K562 (cell line): ENCODE measurements at regions not wholly inside any gene's neighbourhood (a gene's known extent, or its start where the extent isn't known, plus 50 kb on each side); places are given as distances from the start of the nearest gene placed in this dataset.

Experiments used
- C11orf30 ChIP-seq: fragments of 450-650 bp; IDR thresholded peaks from 2 replicates; pipeline ENCODE4 v1.6.1; 2016; ENCODE audit warnings: low read depth, mild to moderate bottlenecking
- FOXJ3 ChIP-seq: sonication (generic); formaldehyde crosslinking; IDR thresholded peaks from 2 replicates; pipeline ENCODE4 v1.4.0; 2020; ENCODE audit warnings: mild to moderate bottlenecking, missing genetic modification reagents
- GABPB2 ChIP-seq: fragments of 250-450 bp; sonication (Bioruptor Pico); conservative IDR thresholded peaks from 2 replicates; pipeline ENCODE4 v1.5.1; 2021; ENCODE audit warnings: mild to moderate bottlenecking
- HNRNPK ChIP-seq: fragments of 200-400 bp; formaldehyde crosslinking; IDR thresholded peaks from one replicate; pipeline ENCODE4 v1.6.1; 2018; ENCODE audit warnings: mild to moderate bottlenecking, low read depth, low read length; ENCODE audit not compliant: poor library complexity, severe bottlenecking
- JUND ChIP-seq, 2 experiments: IDR thresholded peaks; 2 replicates in 1 of 2; 3 replicates in 1 of 2; pipeline ENCODE4 v1.6.1; 2011; ENCODE audit warnings: borderline replicate concordance in 2 of 2, low read depth in 2 of 2, low read length in 2 of 2, improper control_type of control experiment in 1 of 2, missing biosample characterization in 1 of 2, missing genetic modification characterization in 1 of 2, missing genetic modification reagents in 1 of 2
- MYC ChIP-seq, 2 experiments: fragments of 250-450 bp in 1 of 2; sonication (Bioruptor Pico) in 1 of 2; IDR thresholded peaks; 2 replicates each; pipeline versions ENCODE4 v1.5.1 to v1.6.1; 2012 to 2021; ENCODE audit warnings: low read depth in 2 of 2, borderline replicate concordance in 1 of 2, improper control_type of control experiment in 1 of 2, low read length in 1 of 2, mild to moderate bottlenecking in 1 of 2, moderate library complexity in 1 of 2
- NELFE ChIP-seq: IDR thresholded peaks from 2 replicates; pipeline ENCODE4 v1.6.1; 2011; ENCODE audit warnings: mild to moderate bottlenecking; ENCODE audit not compliant: insufficient read depth, insufficient read length
- SIN3B ChIP-seq: fragments of 450-650 bp; IDR thresholded peaks from 2 replicates; pipeline ENCODE4 v1.6.1; 2017; ENCODE audit warnings: low read depth, mild to moderate bottlenecking, moderate library complexity
- SMARCB1 ChIP-seq: IDR thresholded peaks from 2 replicates; pipeline ENCODE4 v1.6.1; 2011; ENCODE audit warnings: improper control_type of control experiment, low read depth; ENCODE audit not compliant: insufficient read length
- SRSF9 ChIP-seq: fragments of 200-400 bp; formaldehyde crosslinking; IDR thresholded peaks from 2 replicates; pipeline ENCODE4 v1.6.1; 2017; ENCODE audit warnings: low read depth, low read length, borderline replicate concordance
- TRIM24 ChIP-seq, 2 experiments: fragments of 450-650 bp; IDR thresholded peaks; 2 replicates each; pipeline ENCODE4 v1.6.1; 2016
- ZBED1 ChIP-seq: IDR thresholded peaks from 2 replicates; pipeline ENCODE4 v1.6.1; 2014
- ZNF583 ChIP-seq: fragments of 250-450 bp; sonication (Bioruptor Pico); IDR thresholded peaks from 2 replicates; pipeline ENCODE4 v1.4.0; 2020
- ZNF589 ChIP-seq: fragments of 200-800 bp; sonication (Bioruptor generic); IDR thresholded peaks from 2 replicates; pipeline ENCODE4 v1.6.1; 2016; ENCODE audit warnings: low read depth, missing genetic modification characterization, missing compliant biosample characterization
- TF ChIP-seq, protein P1 (sequence below): fragments of 450-650 bp; IDR thresholded peaks from 2 replicates; pipeline ENCODE4 v1.6.1; 2014; ENCODE audit warnings: low read depth, mild to moderate bottlenecking, moderate library complexity, borderline replicate concordance
- TF ChIP-seq, protein P2 (sequence below): sonication (generic); formaldehyde crosslinking; IDR thresholded peaks from 2 replicates; pipeline ENCODE4 v1.8.0; 2022; ENCODE audit warnings: mild to moderate bottlenecking, missing genetic modification reagents, borderline replicate concordance
- TF ChIP-seq, protein P3 (sequence below): fragments of 250-450 bp; sonication (Bioruptor Pico); IDR thresholded peaks from 2 replicates; pipeline ENCODE4 v1.5.0; 2021
- TF ChIP-seq, protein P4 (sequence below): fragments of 250-450 bp; sonication (Bioruptor Pico); IDR thresholded peaks from 2 replicates; pipeline ENCODE4 v1.9.0; 2021; ENCODE audit warnings: mild to moderate bottlenecking

DNA sequence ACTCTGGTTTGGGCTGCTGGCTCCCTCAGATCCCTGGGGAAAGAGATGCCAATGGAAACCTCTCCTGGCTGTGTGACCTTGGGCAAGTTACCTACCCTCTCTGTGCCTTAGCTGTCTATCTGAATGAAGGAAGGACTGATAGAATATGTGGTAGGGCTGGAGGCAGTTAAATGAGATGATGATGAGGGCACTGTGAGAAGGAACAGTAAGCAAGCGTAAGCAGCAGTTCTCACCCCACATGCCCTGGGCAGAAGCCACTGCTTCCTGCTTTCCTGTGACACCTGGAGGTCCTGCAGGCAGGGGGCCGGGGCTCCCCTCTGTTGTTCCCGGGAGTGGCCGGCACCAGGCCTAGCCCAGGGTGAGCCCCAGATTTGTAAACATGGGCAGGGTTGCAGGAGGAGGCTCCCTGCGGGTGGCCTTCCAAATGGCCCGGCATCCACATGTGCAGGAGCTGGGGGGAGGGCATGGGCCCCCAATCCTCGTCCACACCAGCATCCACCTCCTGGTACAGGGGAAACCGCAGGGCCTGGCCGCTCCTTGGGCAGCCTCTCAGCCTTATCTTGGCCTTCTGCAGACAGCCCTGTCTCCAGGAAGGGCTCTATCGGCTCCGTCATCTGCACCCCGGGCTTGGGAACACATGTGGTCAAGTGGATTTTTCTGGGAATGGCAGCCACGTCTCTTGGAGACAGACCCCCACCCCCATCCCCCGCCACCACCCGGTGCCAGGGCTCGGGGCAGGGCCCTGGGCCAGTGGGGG, 235.6 kb upstream of the GSE1 start (continued):
- no peak for TF ChIP-seq ZNF589 (CRISPR knock-in tag)
- TF ChIP-seq TRIM24 (IDR thresholded peaks at IDR 0.05), result peak in 1 of 2 experiments; percentile 51; a peak in 1 of 4 replicates
- no peak for TF ChIP-seq FOXJ3 (CRISPR knock-in tag)
- TF ChIP-seq, protein P1, sequence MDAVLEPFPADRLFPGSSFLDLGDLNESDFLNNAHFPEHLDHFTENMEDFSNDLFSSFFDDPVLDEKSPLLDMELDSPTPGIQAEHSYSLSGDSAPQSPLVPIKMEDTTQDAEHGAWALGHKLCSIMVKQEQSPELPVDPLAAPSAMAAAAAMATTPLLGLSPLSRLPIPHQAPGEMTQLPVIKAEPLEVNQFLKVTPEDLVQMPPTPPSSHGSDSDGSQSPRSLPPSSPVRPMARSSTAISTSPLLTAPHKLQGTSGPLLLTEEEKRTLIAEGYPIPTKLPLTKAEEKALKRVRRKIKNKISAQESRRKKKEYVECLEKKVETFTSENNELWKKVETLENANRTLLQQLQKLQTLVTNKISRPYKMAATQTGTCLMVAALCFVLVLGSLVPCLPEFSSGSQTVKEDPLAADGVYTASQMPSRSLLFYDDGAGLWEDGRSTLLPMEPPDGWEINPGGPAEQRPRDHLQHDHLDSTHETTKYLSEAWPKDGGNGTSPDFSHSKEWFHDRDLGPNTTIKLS, result no peak; the same call in 1 of the 2 replicates
- TF ChIP-seq HNRNPK, result no peak
- TF ChIP-seq MYC (IDR thresholded peaks at IDR 0.05; ENCODE audit: low read depth, low read length), result peak; percentile 84
- 0 out of 2 replicates have a peak, but pooled peaks have one; percentile 44 for TF ChIP-seq MYC (CRISPR knock-in tag; IDR thresholded peaks at IDR 0.05; ENCODE audit: borderline replicate concordance, low read depth)
- no peak for TF ChIP-seq C11orf30
- TF ChIP-seq SRSF9, result no peak
- TF ChIP-seq SIN3B, result no peak
- peak; percentile 46; the same call in 1 of the 2 replicates for TF ChIP-seq JUND (IDR thresholded peaks at IDR 0.05; ENCODE audit: borderline replicate concordance, low read depth, low read length)
- no peak; the same call in 2 of the 3 replicates for TF ChIP-seq JUND (tag; IDR thresholded peaks at IDR 0.05; ENCODE audit: borderline replicate concordance, low read depth, low read length)
- TF ChIP-seq GABPB2 (CRISPR knock-in tag), result no peak
- peak; percentile 87; the same call in 1 of the 2 replicates for TF ChIP-seq ZNF583 (CRISPR knock-in tag)
- no peak for TF ChIP-seq ZBED1
- TF ChIP-seq, protein P2, sequence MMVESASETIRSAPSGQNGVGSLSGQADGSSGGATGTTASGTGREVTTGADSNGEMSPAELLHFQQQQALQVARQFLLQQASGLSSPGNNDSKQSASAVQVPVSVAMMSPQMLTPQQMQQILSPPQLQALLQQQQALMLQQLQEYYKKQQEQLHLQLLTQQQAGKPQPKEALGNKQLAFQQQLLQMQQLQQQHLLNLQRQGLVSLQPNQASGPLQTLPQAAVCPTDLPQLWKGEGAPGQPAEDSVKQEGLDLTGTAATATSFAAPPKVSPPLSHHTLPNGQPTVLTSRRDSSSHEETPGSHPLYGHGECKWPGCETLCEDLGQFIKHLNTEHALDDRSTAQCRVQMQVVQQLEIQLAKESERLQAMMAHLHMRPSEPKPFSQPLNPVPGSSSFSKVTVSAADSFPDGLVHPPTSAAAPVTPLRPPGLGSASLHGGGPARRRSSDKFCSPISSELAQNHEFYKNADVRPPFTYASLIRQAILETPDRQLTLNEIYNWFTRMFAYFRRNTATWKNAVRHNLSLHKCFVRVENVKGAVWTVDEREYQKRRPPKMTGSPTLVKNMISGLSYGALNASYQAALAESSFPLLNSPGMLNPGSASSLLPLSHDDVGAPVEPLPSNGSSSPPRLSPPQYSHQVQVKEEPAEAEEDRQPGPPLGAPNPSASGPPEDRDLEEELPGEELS (CRISPR knock-in tag), result 0 out of 2 replicates have a peak, but pooled peaks have one; percentile 37
- TF ChIP-seq, protein P3, sequence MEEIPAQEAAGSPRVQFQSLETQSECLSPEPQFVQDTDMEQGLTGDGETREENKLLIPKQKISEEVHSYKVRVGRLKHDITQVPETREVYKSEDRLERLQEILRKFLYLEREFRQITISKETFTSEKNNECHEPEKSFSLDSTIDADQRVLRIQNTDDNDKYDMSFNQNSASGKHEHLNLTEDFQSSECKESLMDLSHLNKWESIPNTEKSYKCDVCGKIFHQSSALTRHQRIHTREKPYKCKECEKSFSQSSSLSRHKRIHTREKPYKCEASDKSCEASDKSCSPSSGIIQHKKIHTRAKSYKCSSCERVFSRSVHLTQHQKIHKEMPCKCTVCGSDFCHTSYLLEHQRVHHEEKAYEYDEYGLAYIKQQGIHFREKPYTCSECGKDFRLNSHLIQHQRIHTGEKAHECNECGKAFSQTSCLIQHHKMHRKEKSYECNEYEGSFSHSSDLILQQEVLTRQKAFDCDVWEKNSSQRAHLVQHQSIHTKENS, result no peak
- no peak for TF ChIP-seq SMARCB1
- TF ChIP-seq, protein P4, sequence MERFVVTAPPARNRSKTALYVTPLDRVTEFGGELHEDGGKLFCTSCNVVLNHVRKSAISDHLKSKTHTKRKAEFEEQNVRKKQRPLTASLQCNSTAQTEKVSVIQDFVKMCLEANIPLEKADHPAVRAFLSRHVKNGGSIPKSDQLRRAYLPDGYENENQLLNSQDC (CRISPR knock-in tag), result no peak
- no peak for TF ChIP-seq NELFE
